CD14-positive monocyte (primary cell): ENCODE measurements at regions not wholly inside any gene's neighbourhood (a gene's known extent, or its start where the extent isn't known, plus 50 kb on each side); places are given as distances from the start of the nearest gene placed in this dataset.

Experiments used
- DNase-seq, 3 donors: peaks; one replicate each; pipeline ENCODE4 v3.0.0-alpha.2; 2011 to 2022
- H2AFZ ChIP-seq: 2 replicates; pipeline ENCODE4 v1.6.0; 2012; ENCODE audit warnings: mild to moderate bottlenecking, low read depth, low read length, inconsistent platforms; ENCODE audit not compliant: insufficient read depth, poor library complexity, severe bottlenecking
- H3K27ac ChIP-seq, 2 donors: 1 replicate in 1 of 2; 2 replicates in 1 of 2; pipeline ENCODE4 v1.5.1; 2012 to 2013; ENCODE audit warnings: low read length in 2 of 2, control low read depth in 1 of 2, inconsistent platforms in 1 of 2, low read depth in 1 of 2, mild to moderate bottlenecking in 1 of 2
- H3K27me3 ChIP-seq, 2 donors: one replicate each; pipeline versions ENCODE4 v1.6.0 to v1.6.1; 2011 to 2013; ENCODE audit warnings: low read length in 2 of 2; ENCODE audit not compliant: control insufficient read depth in 2 of 2, insufficient read depth in 2 of 2
- H3K36me3 ChIP-seq, 2 donors: replicated peaks in 1 of 2; 1 replicate in 1 of 2; 2 replicates in 1 of 2; pipeline versions ENCODE4 v1.5.1 to v1.6.1; 2012 to 2013; ENCODE audit warnings: low read length in 2 of 2, control low read depth in 1 of 2, inconsistent platforms in 1 of 2, mild to moderate bottlenecking in 1 of 2; ENCODE audit not compliant: insufficient read depth in 2 of 2, control insufficient read depth in 1 of 2
- H3K4me1 ChIP-seq, 2 donors: 1 replicate in 1 of 2; 2 replicates in 1 of 2; pipeline versions ENCODE4 v1.5.1 to v1.6.1; 2012 to 2013; ENCODE audit warnings: low read length in 2 of 2, control low read depth in 1 of 2, inconsistent platforms in 1 of 2, mild to moderate bottlenecking in 1 of 2, moderate library complexity in 1 of 2; ENCODE audit not compliant: insufficient read depth in 2 of 2, control insufficient read depth in 1 of 2
- H3K4me2 ChIP-seq: replicated peaks from 2 replicates; pipeline ENCODE3; 2012; ENCODE audit warnings: low read length, moderate library complexity, mild to moderate bottlenecking; ENCODE audit not compliant: poor library complexity, severe bottlenecking; ENCODE audit errors: extremely low read depth
- H3K4me3 ChIP-seq, 3 experiments: fragments of 200-600 bp in 1 of 3; sonication (generic) in 1 of 3; replicated peaks in 1 of 3; 1 replicate in 2 of 3; 2 replicates in 1 of 3; pipeline ENCODE4 v1.5.1; 2011 to 2013; ENCODE audit warnings: low read length in 3 of 3, mild to moderate bottlenecking in 3 of 3, control low read depth in 2 of 3, low read depth in 2 of 3, inconsistent platforms in 1 of 3, moderate library complexity in 1 of 3
- H3K79me2 ChIP-seq: 2 replicates; pipeline ENCODE4 v1.6.0; 2012; ENCODE audit warnings: mild to moderate bottlenecking, control low read depth, inconsistent platforms, low read length, moderate library complexity; ENCODE audit not compliant: insufficient read depth
- H3K9ac ChIP-seq: 2 replicates; pipeline ENCODE4 v1.6.0; 2017; ENCODE audit warnings: low read length, mild to moderate bottlenecking; ENCODE audit not compliant: insufficient read depth, poor library complexity, severe bottlenecking
- H3K9me3 ChIP-seq, 2 donors: replicated peaks in 1 of 2; 1 replicate in 1 of 2; 2 replicates in 1 of 2; pipeline versions ENCODE4 v1.5.1 to v1.6.1; 2012 to 2013; ENCODE audit warnings: low read length in 2 of 2, control low read depth in 1 of 2; ENCODE audit not compliant: control insufficient read depth in 1 of 2, insufficient read depth in 1 of 2
- H4K20me1 ChIP-seq: 2 replicates; pipeline ENCODE4 v1.6.0; 2012; ENCODE audit warnings: mild to moderate bottlenecking, low read length, control low read depth, moderate library complexity; ENCODE audit not compliant: insufficient read depth
- H3K27ac Mint-ChIP-seq, 7 donors: one replicate each; pipeline ENCODE4 v1.8.0; 2020; ENCODE audit warnings: mild to moderate bottlenecking in 7 of 7, mixed read lengths in 7 of 7, moderate library complexity in 6 of 7, inconsistent platforms in 2 of 7
- H3K27me3 Mint-ChIP-seq, 3 donors: one replicate each; pipeline ENCODE4 v1.8.0; 2021 to 2022; ENCODE audit warnings: low read depth in 3 of 3, mild to moderate bottlenecking in 3 of 3, mixed read lengths in 3 of 3, moderate library complexity in 3 of 3, inconsistent platforms in 1 of 3
- H3K36me3 Mint-ChIP-seq, 2 donors: one replicate each; pipeline ENCODE4 v1.8.0; 2020; ENCODE audit warnings: mixed read lengths in 2 of 2, inconsistent platforms in 1 of 2, mild to moderate bottlenecking in 1 of 2
- H3K4me1 Mint-ChIP-seq: one replicate; pipeline ENCODE4 v1.8.0; 2020; ENCODE audit warnings: mild to moderate bottlenecking, mixed read lengths
- H3K4me3 Mint-ChIP-seq, 2 donors: one replicate each; pipeline ENCODE4 v1.8.0; 2020; ENCODE audit warnings: mild to moderate bottlenecking in 2 of 2, mixed read lengths in 2 of 2, moderate library complexity in 1 of 2
- H3K9me3 Mint-ChIP-seq, 7 donors: one replicate each; pipeline ENCODE4 v1.8.0; 2020 to 2022; ENCODE audit warnings: mixed read lengths in 7 of 7, mild to moderate bottlenecking in 6 of 7, moderate library complexity in 6 of 7, inconsistent platforms in 2 of 7
- CTCF ChIP-seq: fragments of 200-600 bp; IDR thresholded peaks from one replicate; pipeline ENCODE4 v1.8.0; 2022; ENCODE audit warnings: antibody characterized with exemption, mild to moderate bottlenecking
- WGBS: methylation state at CpG from one replicate; pipeline ENCODE4 v1.1.5; 2013; ENCODE audit warnings: missing lambda C conversion rate; ENCODE audit not compliant: insufficient coverage; 5-methylcytosine and 5-hydroxymethylcytosine counted together
- intact Hi-C, 2 donors: fragments of 100-400 bp; cut with micrococcal nuclease; formaldehyde crosslinking; loops; one replicate each; pipeline versions ENCODE4 v1.15.0 to v1.15.1; 2023

DNA sequence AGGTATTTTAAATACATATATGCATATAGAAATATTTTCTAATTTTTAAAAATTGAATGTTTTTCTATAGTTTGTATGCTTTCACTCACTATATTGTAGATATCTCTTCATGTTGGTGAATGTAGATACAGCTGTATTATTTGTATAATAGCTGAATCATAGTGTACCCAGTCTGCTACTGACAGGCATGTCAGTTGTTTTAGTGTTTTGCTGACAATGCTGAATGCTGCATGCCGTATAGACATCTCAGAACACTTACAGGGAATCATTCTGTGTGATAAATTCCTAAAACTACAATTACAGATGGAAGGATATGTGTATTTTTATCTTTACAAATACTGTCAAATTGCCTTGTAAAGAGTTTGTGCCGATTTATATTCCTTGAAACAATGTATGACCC lies 175.4 kb downstream of the SIM1 start:
- no peaks in the 10 kb centered on the region for H3K36me3 ChIP-seq
- Mint-ChIP-seq H3K4me1 (no peaks in the 10 kb centered on the region), H3K36me3 (no peaks in the 10 kb centered on the region), H3K4me3 (no peak overlapping the region), H3K27me3 (peaks cover 1 to 2% (median 2%) of the 10 kb centered on the region in 3 donors), H3K27ac (no peak overlapping the region), H3K9me3 (no peaks in the 10 kb centered on the region)
- no peak overlapping the region for H3K4me3 ChIP-seq
- peaks cover 0 to 3% of the 10 kb centered on the region in 2 donors for H3K27me3 ChIP-seq
- no peaks in the 10 kb centered on the region for H4K20me1 ChIP-seq
- no CpG with 5 or more reads among the region's 2 CpGs for WGBS
- H3K4me1 ChIP-seq = no peaks in the 10 kb centered on the region
- H3K9me3 ChIP-seq = no peaks in the 10 kb centered on the region
- H3K9ac ChIP-seq = no peak overlapping the region
- no peak overlapping the region for H3K4me2 ChIP-seq
- DNase-seq = no peak
- no peak for TF ChIP-seq CTCF
- no peak overlapping the region for H2AFZ ChIP-seq
- no peaks in the 10 kb centered on the region for H3K79me2 ChIP-seq
- intact Hi-C loops = no loop called here
- H3K27ac ChIP-seq = no peak overlapping the region

DNA sequence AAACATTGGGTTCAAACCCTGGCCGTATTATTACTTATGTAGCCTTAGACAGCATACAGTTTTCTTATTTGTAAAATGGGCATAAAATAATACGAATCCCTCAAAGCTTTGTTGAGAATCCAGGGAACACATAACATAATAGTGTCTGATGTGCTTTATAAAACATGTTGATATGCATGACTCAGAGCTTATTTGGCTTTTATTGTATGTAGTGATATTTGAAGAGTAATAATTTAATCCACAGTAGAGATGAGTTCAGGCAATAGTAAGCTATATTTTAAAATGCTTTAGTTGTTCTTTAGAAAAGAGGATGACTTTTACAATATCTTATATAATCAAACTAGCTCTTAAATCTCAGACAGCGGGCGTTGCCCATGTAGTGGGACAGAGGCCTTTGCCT lies 176.4 kb downstream of the SIM1 start:
- Histone ChIP-seq H3K9me3 (no peaks in the 10 kb centered on the region), H3K27ac (no peak overlapping the region), H3K9ac (no peak overlapping the region), H3K4me1 (no peaks in the 10 kb centered on the region), H3K4me2 (no peak overlapping the region), H3K36me3 (no peaks in the 10 kb centered on the region), H3K79me2 (no peaks in the 10 kb centered on the region), H3K4me3 (no peak overlapping the region), H2AFZ (no peak overlapping the region), H3K27me3 (peaks cover under 1 to 3% of the 10 kb centered on the region in 2 donors), H4K20me1 (no peaks in the 10 kb centered on the region)
- no CpG with 5 or more reads among the region's 4 CpGs for WGBS
- TF ChIP-seq CTCF = no peak
- H3K9me3 Mint-ChIP-seq = no peaks in the 10 kb centered on the region
- H3K4me1 Mint-ChIP-seq = no peaks in the 10 kb centered on the region
- intact Hi-C loops = no loop called here
- no peaks in the 10 kb centered on the region for H3K36me3 Mint-ChIP-seq
- no peak overlapping the region for H3K27ac Mint-ChIP-seq
- H3K4me3 Mint-ChIP-seq = no peak overlapping the region
- H3K27me3 Mint-ChIP-seq = peaks cover 1 to 5% (median 2%) of the 10 kb centered on the region in 3 donors
- DNase-seq = no peak
